ENCODE measurements at regions not wholly inside any gene's neighbourhood (a gene's known extent, or its start where the extent isn't known, plus 50 kb on each side); places are given as distances from the start of the nearest gene placed in this dataset.

DNA sequence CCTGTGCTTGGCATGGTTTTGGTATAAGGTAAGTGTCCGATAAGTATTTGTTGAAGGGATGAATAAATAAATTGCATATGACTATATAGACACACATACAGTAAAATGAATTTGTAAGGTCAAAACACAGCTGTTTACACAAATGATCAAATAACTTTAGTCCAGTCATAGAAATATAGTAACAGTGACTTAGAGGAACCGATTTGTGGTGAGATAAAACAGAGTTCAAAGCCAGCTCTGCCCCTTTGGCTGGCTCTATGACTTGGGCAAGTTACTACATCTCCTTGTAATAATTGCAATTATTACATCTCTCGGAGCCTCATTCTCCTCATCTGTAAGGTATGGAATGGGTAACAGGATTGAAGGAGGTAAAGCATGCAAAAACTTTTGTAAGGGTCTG lies 384.0 kb downstream of the PLK2 start:
- intact Hi-C loops (cut with micrococcal nuclease; ENCODE audit: unreplicated experiment): no loop called here
- ChIA-PET POLR2A (ENCODE audit: low non-redundant PET) (no interaction called here), CTCF (no interaction called here)
- TF ChIP-seq, protein P1, sequence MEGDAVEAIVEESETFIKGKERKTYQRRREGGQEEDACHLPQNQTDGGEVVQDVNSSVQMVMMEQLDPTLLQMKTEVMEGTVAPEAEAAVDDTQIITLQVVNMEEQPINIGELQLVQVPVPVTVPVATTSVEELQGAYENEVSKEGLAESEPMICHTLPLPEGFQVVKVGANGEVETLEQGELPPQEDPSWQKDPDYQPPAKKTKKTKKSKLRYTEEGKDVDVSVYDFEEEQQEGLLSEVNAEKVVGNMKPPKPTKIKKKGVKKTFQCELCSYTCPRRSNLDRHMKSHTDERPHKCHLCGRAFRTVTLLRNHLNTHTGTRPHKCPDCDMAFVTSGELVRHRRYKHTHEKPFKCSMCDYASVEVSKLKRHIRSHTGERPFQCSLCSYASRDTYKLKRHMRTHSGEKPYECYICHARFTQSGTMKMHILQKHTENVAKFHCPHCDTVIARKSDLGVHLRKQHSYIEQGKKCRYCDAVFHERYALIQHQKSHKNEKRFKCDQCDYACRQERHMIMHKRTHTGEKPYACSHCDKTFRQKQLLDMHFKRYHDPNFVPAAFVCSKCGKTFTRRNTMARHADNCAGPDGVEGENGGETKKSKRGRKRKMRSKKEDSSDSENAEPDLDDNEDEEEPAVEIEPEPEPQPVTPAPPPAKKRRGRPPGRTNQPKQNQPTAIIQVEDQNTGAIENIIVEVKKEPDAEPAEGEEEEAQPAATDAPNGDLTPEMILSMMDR (conservative IDR thresholded peaks at IDR 0.05; ENCODE audit: low read depth, low read length): no peak
- TF ChIP-seq EZH2 (IDR thresholded peaks at IDR 0.05; ENCODE audit: borderline replicate concordance, low read depth, low read length, poor library complexity, severe bottlenecking): no peak
- Histone ChIP-seq H3K36me3 (ENCODE audit: insufficient read depth, low read length, poor library complexity, severe bottlenecking) (no peaks in the 10 kb centered on the region), H3K4me3 (ENCODE audit: low read depth, low read length, poor library complexity, severe bottlenecking) (no peak overlapping the region), H3K27ac (ENCODE audit: low read depth, low read length, poor library complexity, severe bottlenecking) (no peak overlapping the region), H3K4me1 (ENCODE audit: insufficient read depth, low read length, poor library complexity, severe bottlenecking) (no peaks in the 10 kb centered on the region), H3K27me3 (replicated peaks; ENCODE audit: insufficient read depth, low read depth, low read length, poor library complexity) (no peaks in the 10 kb centered on the region), H3K9me3 (ENCODE audit: low read depth, low read length, poor library complexity, severe bottlenecking) (no peaks in the 10 kb centered on the region)
- no peak for DNase-seq (ENCODE audit: low spot score)
- BruUV-seq (replicated peaks): no TSS peak

DNA sequence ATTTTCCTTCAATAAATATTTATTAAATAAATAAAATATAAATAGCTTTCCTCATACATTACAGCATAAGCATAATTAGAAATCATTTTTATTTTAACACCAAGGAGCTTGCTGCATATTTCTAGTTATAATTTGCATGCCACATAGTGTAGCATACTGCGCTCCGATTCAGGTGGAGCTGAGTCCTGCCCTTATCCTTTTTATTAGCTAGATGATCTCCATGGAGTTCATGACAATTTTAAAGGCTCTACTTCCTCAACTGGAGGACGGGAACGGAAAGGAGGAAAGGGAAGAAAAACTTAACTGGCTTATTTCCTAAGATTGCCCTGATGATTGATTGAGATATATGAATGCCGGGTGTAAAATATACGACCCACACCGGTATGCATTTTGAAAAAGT lies 385.2 kb downstream of the PLK2 start:
- POLR2A ChIA-PET (ENCODE audit: low non-redundant PET): no interaction called here
- intact Hi-C loops (cut with micrococcal nuclease; ENCODE audit: unreplicated experiment): no loop called here
- H3K4me1 ChIP-seq (ENCODE audit: insufficient read depth, low read length, poor library complexity, severe bottlenecking): no peaks in the 10 kb centered on the region
- H3K4me3 ChIP-seq (ENCODE audit: low read depth, low read length, poor library complexity, severe bottlenecking): no peak overlapping the region
- no peaks in the 10 kb centered on the region for H3K27me3 ChIP-seq (replicated peaks; ENCODE audit: insufficient read depth, low read depth, low read length, poor library complexity)
- no peak overlapping the region for H3K27ac ChIP-seq (ENCODE audit: low read depth, low read length, poor library complexity, severe bottlenecking)
- H3K36me3 ChIP-seq (ENCODE audit: insufficient read depth, low read length, poor library complexity, severe bottlenecking): no peaks in the 10 kb centered on the region
- TF ChIP-seq EZH2 (IDR thresholded peaks at IDR 0.05; ENCODE audit: borderline replicate concordance, low read depth, low read length, poor library complexity, severe bottlenecking): no peak
- TF ChIP-seq, protein P1 (conservative IDR thresholded peaks at IDR 0.05; ENCODE audit: low read depth, low read length): no peak
- CTCF ChIA-PET: no interaction called here
- BruUV-seq (replicated peaks): no TSS peak
- no peaks in the 10 kb centered on the region for H3K9me3 ChIP-seq (ENCODE audit: low read depth, low read length, poor library complexity, severe bottlenecking)
- no peak for DNase-seq (ENCODE audit: low spot score)

GRCh38 chr5:58074222-58074621 lies 385.7 kb downstream of the PLK2 start:
- TF ChIP-seq EZH2 (IDR thresholded peaks at IDR 0.05; ENCODE audit: borderline replicate concordance, low read depth, low read length, poor library complexity, severe bottlenecking): no peak
- TF ChIP-seq, protein P1 (conservative IDR thresholded peaks at IDR 0.05; ENCODE audit: low read depth, low read length): no peak
- Histone ChIP-seq H3K27ac (ENCODE audit: low read depth, low read length, poor library complexity, severe bottlenecking) (no peak overlapping the region), H3K27me3 (replicated peaks; ENCODE audit: insufficient read depth, low read depth, low read length, poor library complexity) (no peaks in the 10 kb centered on the region), H3K4me3 (ENCODE audit: low read depth, low read length, poor library complexity, severe bottlenecking) (no peak overlapping the region), H3K9me3 (ENCODE audit: low read depth, low read length, poor library complexity, severe bottlenecking) (no peaks in the 10 kb centered on the region), H3K4me1 (ENCODE audit: insufficient read depth, low read length, poor library complexity, severe bottlenecking) (no peaks in the 10 kb centered on the region), H3K36me3 (ENCODE audit: insufficient read depth, low read length, poor library complexity, severe bottlenecking) (no peaks in the 10 kb centered on the region)
- BruUV-seq (replicated peaks): no TSS peak
- intact Hi-C loops (cut with micrococcal nuclease; ENCODE audit: unreplicated experiment): no loop called here
- DNase-seq (ENCODE audit: low spot score): no peak
- POLR2A ChIA-PET (ENCODE audit: low non-redundant PET): no interaction called here
- CTCF ChIA-PET: no interaction called here
